ENCODE measurements at regions not wholly inside any gene's neighbourhood (a gene's known extent, or its start where the extent isn't known, plus 50 kb on each side); places are given as distances from the start of the nearest gene placed in this dataset.

DNA sequence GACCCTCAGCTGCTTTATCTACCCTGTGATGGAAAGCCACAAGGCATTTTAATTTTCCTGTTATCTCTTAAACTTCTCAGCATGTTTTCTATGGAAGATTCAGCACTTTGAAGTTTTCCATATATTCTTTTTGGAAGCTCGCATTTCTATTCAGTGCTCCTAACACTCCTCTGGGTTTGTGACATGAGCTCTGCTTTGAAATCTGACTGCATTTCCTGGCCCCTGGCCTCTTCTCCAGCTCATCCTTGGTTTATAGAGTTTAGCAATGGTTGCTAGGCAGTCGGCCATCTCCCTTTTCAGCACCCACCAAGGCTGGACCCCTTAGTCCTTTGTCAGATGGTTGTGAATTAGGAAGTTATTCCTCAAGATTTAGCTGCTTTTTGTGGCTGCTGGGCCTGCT is 150.6 kb downstream of the KCNA5 start:
- Mint-ChIP-seq H3K9me3 (no peaks in the 10 kb centered on the region), H3K4me3 (no peak overlapping the region), H3K4me1 (ENCODE audit: low read depth) (no peaks in the 10 kb centered on the region), H3K27me3 (ENCODE audit: low read depth) (no peaks in the 10 kb centered on the region), H3K27ac (no peak overlapping the region), H3K36me3 (ENCODE audit: low read depth) (no peaks in the 10 kb centered on the region)
- DNase-seq (ENCODE audit: low spot score) = no peak

DNA sequence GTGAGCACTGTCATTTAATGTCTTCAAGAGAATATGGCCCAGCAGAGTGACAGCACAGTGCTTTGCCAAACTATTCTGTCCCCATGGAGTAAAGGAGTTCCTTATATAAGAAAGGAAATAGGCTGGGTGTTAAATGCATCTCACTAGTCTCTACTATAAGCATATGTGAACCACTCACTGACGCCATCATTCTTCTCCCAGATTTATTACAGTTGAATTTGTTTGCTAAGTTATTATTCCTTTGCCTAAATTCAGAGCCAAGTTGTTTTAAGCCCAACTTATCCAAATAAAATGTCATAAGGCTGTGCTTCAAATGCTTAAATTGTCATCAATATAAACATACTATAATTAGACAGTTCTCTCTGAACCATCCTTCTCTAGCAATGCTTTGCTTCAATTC is 151.6 kb downstream of the KCNA5 start:
- Mint-ChIP-seq H3K36me3 (ENCODE audit: low read depth) (no peaks in the 10 kb centered on the region), H3K4me3 (no peak overlapping the region), H3K27me3 (ENCODE audit: low read depth) (no peaks in the 10 kb centered on the region), H3K4me1 (ENCODE audit: low read depth) (no peaks in the 10 kb centered on the region), H3K9me3 (no peaks in the 10 kb centered on the region), H3K27ac (no peak overlapping the region)
- DNase-seq (ENCODE audit: low spot score) = no peak

DNA sequence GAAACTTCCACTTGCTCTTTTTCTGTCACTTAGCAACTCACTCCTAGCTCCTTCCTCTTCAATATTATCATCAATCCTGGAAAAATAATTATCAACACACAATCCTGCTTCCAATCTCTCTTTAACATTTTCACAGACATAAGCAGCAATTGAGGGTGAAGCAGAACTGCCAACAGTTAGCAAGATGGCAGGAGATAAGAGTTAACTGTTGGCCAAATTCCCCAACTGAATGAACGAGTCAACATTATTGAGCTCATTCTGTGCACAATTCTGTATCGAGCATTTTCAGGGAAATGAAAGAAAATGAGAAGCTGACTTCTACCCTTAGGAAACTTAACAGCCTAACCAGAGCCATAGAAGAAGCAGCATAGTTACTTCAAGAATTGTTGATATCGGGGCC is 152.0 kb downstream of the KCNA5 start:
- no peaks in the 10 kb centered on the region for H3K9me3 Mint-ChIP-seq
- no peak for DNase-seq (ENCODE audit: low spot score)
- H3K4me3 Mint-ChIP-seq = no peak overlapping the region
- H3K27ac Mint-ChIP-seq = no peak overlapping the region
- H3K4me1 Mint-ChIP-seq (ENCODE audit: low read depth) = no peaks in the 10 kb centered on the region
- H3K27me3 Mint-ChIP-seq (ENCODE audit: low read depth) = no peaks in the 10 kb centered on the region
- no peaks in the 10 kb centered on the region for H3K36me3 Mint-ChIP-seq (ENCODE audit: low read depth)

DNA sequence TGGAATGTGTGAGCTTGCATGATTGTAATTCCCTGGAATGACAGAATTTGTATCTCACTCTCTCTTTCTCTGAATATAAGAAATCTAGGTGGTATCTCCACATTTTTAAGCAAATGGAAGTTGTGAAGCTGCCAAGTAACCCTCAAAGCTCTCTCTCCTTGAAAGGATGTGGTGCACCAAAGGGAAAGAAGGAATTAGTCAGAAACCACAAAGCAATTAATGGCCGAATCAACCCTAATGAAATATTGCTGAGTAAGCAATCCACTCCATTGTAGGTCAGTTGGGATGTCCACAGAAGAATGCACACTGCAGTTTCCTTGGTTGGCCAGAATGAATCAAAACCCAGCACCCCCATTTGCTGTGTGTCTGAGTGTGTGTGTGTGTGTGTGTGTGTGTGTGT is 153.5 kb downstream of the KCNA5 start:
- Mint-ChIP-seq H3K4me1 (ENCODE audit: low read depth) (no peaks in the 10 kb centered on the region), H3K27me3 (ENCODE audit: low read depth) (no peaks in the 10 kb centered on the region), H3K9me3 (no peaks in the 10 kb centered on the region), H3K4me3 (no peak overlapping the region), H3K36me3 (ENCODE audit: low read depth) (no peaks in the 10 kb centered on the region), H3K27ac (no peak overlapping the region)
- no peak for DNase-seq (ENCODE audit: low spot score)

DNA sequence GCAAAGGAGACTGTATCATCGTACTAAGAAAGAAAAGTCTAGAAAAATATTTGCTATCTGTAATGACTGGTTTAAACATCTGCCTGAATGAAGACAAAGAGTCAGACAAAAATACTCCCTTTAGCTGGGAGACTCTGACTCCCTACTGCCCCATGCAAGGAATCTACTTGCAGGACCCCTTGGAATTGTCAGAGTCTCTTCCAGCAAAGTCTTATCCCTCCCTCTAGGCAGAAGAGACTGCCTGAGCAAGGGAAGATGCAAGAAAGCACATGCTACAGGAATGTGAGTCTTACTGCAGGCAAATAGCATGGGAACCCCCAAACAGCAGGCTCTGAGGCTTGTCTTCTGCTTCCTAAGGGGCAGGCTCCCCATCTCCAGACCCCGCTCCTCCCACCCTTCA is 154.0 kb downstream of the KCNA5 start:
- no peak overlapping the region for H3K4me3 Mint-ChIP-seq
- DNase-seq (ENCODE audit: low spot score) = no peak
- H3K4me1 Mint-ChIP-seq (ENCODE audit: low read depth) = no peaks in the 10 kb centered on the region
- no peaks in the 10 kb centered on the region for H3K27me3 Mint-ChIP-seq (ENCODE audit: low read depth)
- H3K27ac Mint-ChIP-seq = no peak overlapping the region
- no peaks in the 10 kb centered on the region for H3K9me3 Mint-ChIP-seq
- H3K36me3 Mint-ChIP-seq (ENCODE audit: low read depth) = no peaks in the 10 kb centered on the region

DNA sequence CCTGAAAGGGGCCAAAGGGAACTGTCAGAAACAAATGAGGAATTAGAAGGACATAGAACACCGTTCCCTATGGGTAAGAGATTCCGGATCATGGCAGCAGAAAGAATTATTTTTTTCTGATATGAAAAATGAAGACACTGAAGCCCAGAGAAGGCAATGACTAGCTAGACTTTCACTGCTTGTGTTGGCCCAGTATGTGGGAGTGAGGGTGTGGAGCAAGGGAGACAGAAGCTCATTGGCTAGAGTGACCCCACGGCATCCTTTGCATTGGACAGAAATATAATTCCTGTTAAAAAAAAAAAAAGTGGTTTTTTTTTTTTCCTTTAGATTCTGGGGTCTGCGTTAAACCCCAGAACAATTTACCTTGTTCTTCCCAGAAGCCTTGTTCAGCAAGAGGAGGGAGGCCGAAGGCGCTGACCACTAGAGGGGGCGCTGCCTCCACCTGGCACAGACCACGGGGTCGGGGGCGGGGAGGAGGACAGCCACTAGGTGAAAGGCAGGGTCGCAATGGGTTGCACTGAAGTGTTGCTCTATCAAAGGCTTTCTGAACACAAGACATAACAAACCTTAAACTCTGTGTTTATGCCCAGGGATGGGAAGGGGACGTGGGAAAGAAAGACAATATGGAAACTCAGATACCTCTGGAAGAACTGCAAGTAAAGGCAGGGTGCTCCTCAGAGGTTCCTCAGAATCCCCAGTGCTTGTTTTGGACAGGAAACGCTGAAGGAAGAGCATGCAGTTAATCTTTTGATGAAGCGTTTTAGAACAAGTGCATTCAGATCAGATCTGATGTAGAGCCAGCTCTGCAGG is 156.8 kb downstream of the KCNA5 start:
- H3K27me3 Mint-ChIP-seq (ENCODE audit: low read depth) = no peaks in the 10 kb centered on the region

DNA sequence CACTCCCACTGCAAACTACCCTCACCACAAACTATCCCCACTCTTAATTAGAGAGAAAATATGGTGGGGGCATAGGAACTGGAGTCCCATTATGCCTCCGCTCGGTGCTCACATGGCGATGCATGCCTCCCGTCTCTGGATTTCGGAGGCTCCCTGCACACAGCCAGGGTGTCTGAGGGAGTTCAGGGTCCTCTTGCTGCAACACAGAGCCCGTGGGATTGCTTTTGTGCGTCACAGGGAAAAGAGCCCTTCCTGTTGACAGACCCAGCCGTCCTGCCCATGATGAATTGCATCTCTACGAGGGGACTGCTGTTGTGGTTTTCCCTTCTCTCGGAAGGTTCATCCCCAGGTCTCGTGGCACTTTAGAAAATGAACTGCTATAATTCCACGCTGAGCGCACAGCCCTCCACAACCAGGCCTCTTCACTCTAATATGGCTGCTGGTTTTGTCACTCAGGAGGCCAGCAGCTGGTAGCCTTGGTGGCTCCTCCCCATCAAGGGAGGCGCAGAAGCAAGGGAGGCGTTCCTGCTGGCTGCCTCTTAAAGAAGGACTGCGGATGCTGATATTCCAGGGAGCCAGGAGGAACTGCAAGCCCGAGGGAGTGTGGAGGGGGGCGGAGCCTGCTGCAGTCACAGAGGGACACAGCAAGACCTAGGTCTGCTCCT is 158.0 kb downstream of the KCNA5 start:
- Mint-ChIP-seq H3K36me3 (ENCODE audit: low read depth) (no peaks in the 10 kb centered on the region), H3K27me3 (ENCODE audit: low read depth) (no peaks in the 10 kb centered on the region), H3K9me3 (no peaks in the 10 kb centered on the region), H3K4me1 (ENCODE audit: low read depth) (no peaks in the 10 kb centered on the region), H3K4me3 (no peak overlapping the region), H3K27ac (no peak overlapping the region)
- no peak for DNase-seq (ENCODE audit: low spot score)

More for the DNA sequence above, 156.8 kb downstream of the KCNA5 start:
- H3K36me3 Mint-ChIP-seq (ENCODE audit: low read depth) = no peaks in the 10 kb centered on the region
- H3K27ac Mint-ChIP-seq = no peak overlapping the region
- H3K4me3 Mint-ChIP-seq = no peak overlapping the region
- no peak for DNase-seq (ENCODE audit: low spot score)
- H3K9me3 Mint-ChIP-seq = no peaks in the 10 kb centered on the region
- H3K4me1 Mint-ChIP-seq (ENCODE audit: low read depth) = no peaks in the 10 kb centered on the region

DNA sequence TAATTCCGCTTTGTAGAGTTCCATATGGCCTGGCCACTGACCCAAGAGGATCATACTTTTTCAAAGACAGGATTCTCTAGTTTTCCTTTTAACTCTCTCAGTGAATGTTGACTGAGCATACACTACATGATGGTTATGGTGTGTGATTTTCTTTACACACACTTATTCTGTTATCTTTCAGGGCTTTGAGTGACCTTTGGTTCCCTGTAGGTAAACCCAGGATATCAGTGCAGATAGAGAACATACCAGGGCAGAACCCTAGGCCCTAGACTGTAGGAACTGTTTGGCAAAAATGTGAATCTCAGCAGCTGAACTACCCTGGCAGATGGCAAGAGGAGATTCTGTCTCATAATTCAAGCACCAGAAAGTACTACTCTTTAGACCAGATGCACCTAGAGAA is 159.6 kb downstream of the KCNA5 start:
- H3K36me3 Mint-ChIP-seq (ENCODE audit: low read depth) = no peaks in the 10 kb centered on the region
- no peaks in the 10 kb centered on the region for H3K9me3 Mint-ChIP-seq
- H3K27me3 Mint-ChIP-seq (ENCODE audit: low read depth) = no peaks in the 10 kb centered on the region
- H3K27ac Mint-ChIP-seq = no peak overlapping the region
- DNase-seq (ENCODE audit: low spot score) = no peak
- H3K4me1 Mint-ChIP-seq (ENCODE audit: low read depth) = no peaks in the 10 kb centered on the region
- no peak overlapping the region for H3K4me3 Mint-ChIP-seq

DNA sequence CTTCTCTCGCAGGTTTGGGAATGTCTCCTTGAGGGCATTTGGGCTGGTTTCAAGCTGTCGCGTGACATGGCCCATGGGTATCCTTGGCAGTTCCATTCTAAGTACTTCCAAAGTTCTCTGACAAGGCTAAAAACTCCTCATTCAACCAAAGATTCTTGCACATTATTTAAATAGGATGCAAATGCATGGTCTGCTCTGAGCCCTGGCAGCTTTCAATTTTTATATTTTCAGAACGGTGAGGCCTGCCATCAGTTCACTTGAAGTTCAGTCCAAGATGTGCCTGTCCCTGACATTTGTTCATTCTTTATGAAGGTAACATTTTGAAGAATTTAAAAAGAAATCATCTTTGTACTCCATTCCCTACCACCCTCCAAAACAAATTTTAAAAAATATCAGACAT is 160.0 kb downstream of the KCNA5 start:
- no peak for DNase-seq (ENCODE audit: low spot score)
- Mint-ChIP-seq H3K4me3 (no peak overlapping the region), H3K36me3 (ENCODE audit: low read depth) (no peaks in the 10 kb centered on the region)

DNA sequence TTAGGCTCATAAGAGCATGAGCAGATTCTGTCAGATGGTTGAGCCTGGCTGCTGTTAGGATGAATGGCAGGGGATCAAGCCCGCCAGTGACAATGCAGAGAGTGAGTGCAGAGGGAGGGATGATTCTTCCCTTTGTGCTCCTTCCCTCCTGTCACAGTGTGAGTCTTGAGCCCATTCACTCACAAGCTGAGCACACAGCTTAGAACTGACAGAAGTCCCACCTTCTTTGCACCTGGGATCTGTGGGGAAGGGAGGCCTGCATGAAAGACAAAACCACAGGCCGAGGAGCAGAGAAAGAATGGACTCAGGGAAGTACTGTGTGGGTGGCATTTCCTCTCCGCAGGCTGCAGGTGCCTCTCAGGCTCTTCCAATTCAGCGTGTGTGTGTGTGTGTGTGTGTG is 160.6 kb downstream of the KCNA5 start:
- Mint-ChIP-seq H3K27ac (no peak overlapping the region), H3K4me1 (ENCODE audit: low read depth) (no peaks in the 10 kb centered on the region), H3K9me3 (no peaks in the 10 kb centered on the region), H3K36me3 (ENCODE audit: low read depth) (no peaks in the 10 kb centered on the region), H3K27me3 (ENCODE audit: low read depth) (no peaks in the 10 kb centered on the region), H3K4me3 (no peak overlapping the region)
- no peak for DNase-seq (ENCODE audit: low spot score)

More for the DNA sequence above, 160.0 kb downstream of the KCNA5 start:
- no peaks in the 10 kb centered on the region for H3K4me1 Mint-ChIP-seq (ENCODE audit: low read depth)
- no peaks in the 10 kb centered on the region for H3K27me3 Mint-ChIP-seq (ENCODE audit: low read depth)
- no peak overlapping the region for H3K27ac Mint-ChIP-seq
- no peaks in the 10 kb centered on the region for H3K9me3 Mint-ChIP-seq

DNA sequence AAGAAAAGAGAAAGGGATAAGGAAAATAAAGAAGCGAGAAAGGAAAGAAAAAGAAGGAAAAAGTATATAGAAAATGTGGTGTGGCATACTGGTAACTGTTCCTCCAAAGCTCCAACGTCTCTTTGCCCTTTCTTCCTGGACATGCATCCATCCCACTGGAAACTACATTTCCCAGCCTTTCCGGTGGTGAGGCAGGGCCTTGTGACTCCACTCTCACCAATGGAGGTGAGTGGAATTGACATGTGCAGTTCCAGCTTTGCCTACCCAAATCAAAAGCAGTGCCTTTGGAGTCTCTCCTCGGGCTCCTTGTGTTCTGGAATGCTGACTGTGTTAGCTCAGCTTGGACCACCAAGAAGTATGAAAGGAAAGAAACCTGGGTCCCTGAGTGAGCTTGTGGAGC is 161.2 kb downstream of the KCNA5 start:
- no peaks in the 10 kb centered on the region for H3K36me3 Mint-ChIP-seq (ENCODE audit: low read depth)
- DNase-seq (ENCODE audit: low spot score) = no peak
- H3K27ac Mint-ChIP-seq = no peak overlapping the region
- H3K4me3 Mint-ChIP-seq = no peak overlapping the region
- H3K27me3 Mint-ChIP-seq (ENCODE audit: low read depth) = no peaks in the 10 kb centered on the region
- H3K4me1 Mint-ChIP-seq (ENCODE audit: low read depth) = no peaks in the 10 kb centered on the region
- H3K9me3 Mint-ChIP-seq = no peaks in the 10 kb centered on the region

DNA sequence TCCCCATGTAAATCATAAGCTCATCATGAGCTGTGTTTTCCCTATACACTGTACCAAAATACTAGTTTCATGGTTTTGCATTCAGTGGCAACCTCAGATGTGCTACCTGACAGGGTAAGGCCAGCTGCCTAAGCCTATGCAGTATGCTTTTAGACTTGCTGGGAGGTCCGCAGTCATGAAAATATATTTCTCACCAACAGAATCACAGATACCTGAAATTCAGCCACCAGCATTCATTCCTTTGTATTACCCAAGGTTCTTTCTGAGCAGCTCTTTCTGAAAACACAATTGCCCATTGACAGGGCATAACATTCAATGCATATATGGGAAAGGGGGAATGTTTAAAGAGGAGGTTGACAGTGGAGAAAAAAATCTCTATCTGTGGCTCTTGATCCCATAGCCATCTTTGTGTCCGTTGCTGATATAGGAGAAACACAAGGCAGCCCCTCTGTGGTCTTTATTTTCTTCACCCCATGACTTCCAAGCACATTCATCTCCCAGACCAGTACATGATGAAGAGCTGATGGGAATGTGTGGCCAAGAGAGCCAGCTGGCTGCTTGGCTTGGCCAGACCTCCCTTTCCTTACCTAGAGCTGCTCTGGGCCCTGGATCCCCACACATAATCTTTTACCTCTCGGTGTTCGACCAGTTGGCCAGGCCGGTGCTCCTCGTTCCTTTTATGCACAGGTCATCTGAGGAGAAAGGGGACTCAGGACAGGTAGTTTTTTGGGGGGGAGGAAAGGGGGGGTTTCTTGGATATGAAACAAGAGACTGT is 162.9 kb downstream of the KCNA5 start:
- no peaks in the 10 kb centered on the region for H3K9me3 Mint-ChIP-seq
- no peak overlapping the region for H3K4me3 Mint-ChIP-seq
- no peak for DNase-seq (ENCODE audit: low spot score)
- no peaks in the 10 kb centered on the region for H3K27me3 Mint-ChIP-seq (ENCODE audit: low read depth)
- H3K4me1 Mint-ChIP-seq (ENCODE audit: low read depth) = no peaks in the 10 kb centered on the region
- no peak overlapping the region for H3K27ac Mint-ChIP-seq
- no peaks in the 10 kb centered on the region for H3K36me3 Mint-ChIP-seq (ENCODE audit: low read depth)

DNA sequence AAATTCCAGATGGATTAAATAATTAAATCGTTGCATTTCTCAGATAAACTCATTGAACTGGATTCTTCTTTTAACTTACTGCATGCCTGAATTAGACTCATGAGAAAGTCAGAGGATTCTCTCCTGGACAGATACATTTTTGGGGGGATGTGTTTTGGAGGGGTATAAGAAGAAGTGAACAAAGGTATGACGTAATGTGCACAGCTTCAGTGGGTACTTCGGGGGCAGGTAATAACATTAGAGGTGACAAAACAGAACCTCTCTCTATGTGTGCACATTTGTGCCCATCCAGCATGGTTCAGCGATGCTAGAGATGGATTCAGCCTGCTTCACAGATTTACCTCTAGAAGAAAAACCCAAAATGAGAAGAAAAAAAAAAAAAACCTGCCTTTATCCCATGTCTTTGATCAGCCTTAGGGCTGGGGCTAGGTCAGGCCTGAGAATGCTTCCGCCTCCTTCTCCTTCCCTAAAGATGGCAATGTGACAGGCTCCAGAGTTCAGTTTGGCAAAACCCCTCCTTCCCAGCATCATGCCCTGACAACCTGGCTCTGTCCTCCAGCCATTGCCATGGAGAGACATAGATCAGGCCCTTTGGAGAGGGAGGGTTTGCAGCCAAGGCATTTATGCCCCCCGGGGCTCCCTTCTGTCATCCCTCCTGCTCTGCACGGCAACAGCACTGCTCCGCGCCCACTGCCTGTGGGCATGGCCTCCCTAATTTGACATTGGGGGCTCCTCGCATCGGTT is 166.7 kb downstream of the KCNA5 start:
- H3K4me3 Mint-ChIP-seq = no peak overlapping the region
- no peaks in the 10 kb centered on the region for H3K4me1 Mint-ChIP-seq (ENCODE audit: low read depth)
- no peaks in the 10 kb centered on the region for H3K9me3 Mint-ChIP-seq
- H3K36me3 Mint-ChIP-seq (ENCODE audit: low read depth) = no peaks in the 10 kb centered on the region
- H3K27ac Mint-ChIP-seq = no peak overlapping the region
- H3K27me3 Mint-ChIP-seq (ENCODE audit: low read depth) = no peaks in the 10 kb centered on the region
- DNase-seq (ENCODE audit: low spot score) = no peak

DNA sequence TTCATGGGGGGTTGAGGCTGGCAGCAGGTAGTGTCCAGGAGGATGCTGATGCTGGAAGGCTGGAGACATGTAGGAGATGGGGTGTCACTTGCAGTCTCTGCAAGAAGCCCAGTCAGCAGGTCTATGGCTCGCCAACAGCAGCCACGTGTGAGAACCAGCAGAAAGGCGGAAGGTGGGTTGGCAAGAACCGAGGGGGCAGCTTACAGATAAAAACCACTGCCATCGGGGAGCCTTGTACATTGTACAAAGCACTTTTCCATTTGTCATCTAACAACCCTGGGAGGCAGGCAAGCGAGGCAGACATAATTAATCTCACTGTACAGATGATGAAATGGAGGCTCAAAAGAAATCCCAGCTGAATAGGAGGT is 167.2 kb downstream of the KCNA5 start:
- no peaks in the 10 kb centered on the region for H3K36me3 Mint-ChIP-seq (ENCODE audit: low read depth)
- H3K9me3 Mint-ChIP-seq = no peaks in the 10 kb centered on the region
- no peaks in the 10 kb centered on the region for H3K4me1 Mint-ChIP-seq (ENCODE audit: low read depth)
- no peak overlapping the region for H3K4me3 Mint-ChIP-seq
- no peak overlapping the region for H3K27ac Mint-ChIP-seq
- no peaks in the 10 kb centered on the region for H3K27me3 Mint-ChIP-seq (ENCODE audit: low read depth)
- DNase-seq (ENCODE audit: low spot score) = no peak

Data from T-helper 2 cell treated with Interferon-gamma antibody and Interleukin-4, amounts not matched to agents 5 μg/mL and 100 μg/mL, for 36 hours (primary cell).